ENCODE measurements at regions not wholly inside any gene's neighbourhood (a gene's known extent, or its start where the extent isn't known, plus 50 kb on each side); places are given as distances from the start of the nearest gene placed in this dataset.

DNA sequence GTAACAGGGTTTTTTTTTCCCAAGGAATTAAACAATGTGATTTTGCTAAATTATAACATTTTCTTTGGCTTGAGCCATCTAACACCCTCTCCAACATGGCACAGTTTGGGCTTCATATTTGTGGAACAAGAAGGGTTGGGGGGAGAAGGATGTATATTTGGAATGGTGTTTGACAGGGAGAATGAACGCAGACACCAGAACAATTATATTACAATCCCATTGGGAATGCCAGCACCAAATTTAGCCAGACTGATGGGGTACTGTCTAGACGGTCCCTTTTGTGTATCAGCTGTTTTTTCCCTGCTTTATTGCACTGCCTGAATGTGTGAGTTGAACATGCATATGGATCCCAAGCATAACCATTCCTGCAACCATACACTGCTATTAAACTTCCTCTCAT, 130.9 kb upstream of the TMEM161B start:
- TF ChIP-seq, protein P1, sequence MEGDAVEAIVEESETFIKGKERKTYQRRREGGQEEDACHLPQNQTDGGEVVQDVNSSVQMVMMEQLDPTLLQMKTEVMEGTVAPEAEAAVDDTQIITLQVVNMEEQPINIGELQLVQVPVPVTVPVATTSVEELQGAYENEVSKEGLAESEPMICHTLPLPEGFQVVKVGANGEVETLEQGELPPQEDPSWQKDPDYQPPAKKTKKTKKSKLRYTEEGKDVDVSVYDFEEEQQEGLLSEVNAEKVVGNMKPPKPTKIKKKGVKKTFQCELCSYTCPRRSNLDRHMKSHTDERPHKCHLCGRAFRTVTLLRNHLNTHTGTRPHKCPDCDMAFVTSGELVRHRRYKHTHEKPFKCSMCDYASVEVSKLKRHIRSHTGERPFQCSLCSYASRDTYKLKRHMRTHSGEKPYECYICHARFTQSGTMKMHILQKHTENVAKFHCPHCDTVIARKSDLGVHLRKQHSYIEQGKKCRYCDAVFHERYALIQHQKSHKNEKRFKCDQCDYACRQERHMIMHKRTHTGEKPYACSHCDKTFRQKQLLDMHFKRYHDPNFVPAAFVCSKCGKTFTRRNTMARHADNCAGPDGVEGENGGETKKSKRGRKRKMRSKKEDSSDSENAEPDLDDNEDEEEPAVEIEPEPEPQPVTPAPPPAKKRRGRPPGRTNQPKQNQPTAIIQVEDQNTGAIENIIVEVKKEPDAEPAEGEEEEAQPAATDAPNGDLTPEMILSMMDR (IDR thresholded peaks at IDR 0.05) = no peak
- TF ChIP-seq POLR2A (IDR thresholded peaks at IDR 0.05) = no peak

GRCh38 chr5:88398316-88398715, 129.7 kb upstream of the TMEM161B start:
- 63% methylated on average over 4 of the region's 4 CpGs for whole genome bisulfite sequencing (ENCODE audit: insufficient coverage, low coverage, low lambda C conversion rate, missing lambda C conversion rate)
- no peak for ATAC-seq
- Histone ChIP-seq H3K27me3 (no peaks in the 10 kb centered on the region), H3K27ac (no peak overlapping the region), H3K9me3 (no peaks in the 10 kb centered on the region), H3K36me3 (no peaks in the 10 kb centered on the region), H3K4me1 (no peaks in the 10 kb centered on the region), H3K4me3 (no peak overlapping the region)
- TF ChIP-seq, protein P1 (IDR thresholded peaks at IDR 0.05) = no peak
- no peak for TF ChIP-seq POLR2A (IDR thresholded peaks at IDR 0.05)
- DNase-seq = no peak
- intact Hi-C loops (cut with DNase I) = no loop called here

More for the DNA sequence above, 130.9 kb upstream of the TMEM161B start:
- no peak for DNase-seq
- ATAC-seq = no peak
- no peak overlapping the region for H3K4me3 ChIP-seq
- H3K4me1 ChIP-seq = no peaks in the 10 kb centered on the region
- intact Hi-C loops (cut with DNase I) = no loop called here
- H3K9me3 ChIP-seq = no peaks in the 10 kb centered on the region
- H3K27me3 ChIP-seq = no peaks in the 10 kb centered on the region
- no peak overlapping the region for H3K27ac ChIP-seq
- no peaks in the 10 kb centered on the region for H3K36me3 ChIP-seq
- 76% methylated on average over 2 of the region's 2 CpGs for WGBS (ENCODE audit: insufficient coverage, low coverage, low lambda C conversion rate, missing lambda C conversion rate)

- Histone ChIP-seq H3K9me3 (no peaks in the 10 kb centered on the region), H3K36me3 (no peaks in the 10 kb centered on the region), H3K4me3 (no peak overlapping the region), H3K4me1 (no peaks in the 10 kb centered on the region), H3K27ac (no peak overlapping the region), H3K27me3 (no peaks in the 10 kb centered on the region)
- ATAC-seq = no peak
- intact Hi-C loops (cut with DNase I) = no loop called here
- TF ChIP-seq, protein P1 (IDR thresholded peaks at IDR 0.05) = no peak
- no peak for TF ChIP-seq POLR2A (IDR thresholded peaks at IDR 0.05)
- 54% methylated on average over 4 of the region's 7 CpGs for WGBS (ENCODE audit: insufficient coverage, low coverage, low lambda C conversion rate, missing lambda C conversion rate)
- no peak for DNase-seq
Measured at GRCh38 chr5:88396751-88397281, 128.2 kb upstream of the TMEM161B start.

DNA sequence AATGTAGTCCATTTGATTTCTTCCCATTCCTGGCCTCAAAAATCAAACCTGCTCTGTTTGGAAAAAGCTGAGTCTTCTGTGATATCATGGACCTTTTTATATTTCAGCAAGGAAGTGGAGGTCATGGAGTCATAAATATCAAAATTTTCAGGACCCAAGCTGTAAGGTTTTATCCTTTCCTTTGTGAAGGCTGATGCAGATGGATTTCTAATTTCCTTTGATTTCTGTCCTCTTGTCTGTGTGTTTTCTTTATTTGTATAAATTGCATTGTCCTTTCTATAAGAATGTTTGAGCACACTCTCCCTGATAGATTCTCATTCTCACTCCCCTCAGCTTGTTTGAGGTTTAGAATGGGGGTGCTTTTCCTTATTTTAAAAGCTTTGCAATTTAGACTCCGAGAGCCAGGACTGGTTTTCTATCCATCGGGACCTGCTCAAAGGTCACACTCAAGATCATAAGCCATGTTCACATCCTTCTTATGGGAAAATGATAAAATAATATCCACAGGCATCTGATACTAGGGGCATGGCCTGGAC, 127.4 kb upstream of the TMEM161B start:
- H3K27me3 ChIP-seq = no peaks in the 10 kb centered on the region
- intact Hi-C loops (cut with DNase I) = no loop called here
- ATAC-seq = no peak
- no peaks in the 10 kb centered on the region for H3K36me3 ChIP-seq
- no peaks in the 10 kb centered on the region for H3K9me3 ChIP-seq
- no peak overlapping the region for H3K4me3 ChIP-seq
- no peak overlapping the region for H3K27ac ChIP-seq
- WGBS (ENCODE audit: insufficient coverage, low coverage, low lambda C conversion rate, missing lambda C conversion rate) = 83% methylated on average over 2 of the region's 2 CpGs
- no peak for TF ChIP-seq POLR2A (IDR thresholded peaks at IDR 0.05)
- TF ChIP-seq, protein P1 (IDR thresholded peaks at IDR 0.05) = no peak
- no peak for DNase-seq
- H3K4me1 ChIP-seq = no peaks in the 10 kb centered on the region
